ENCODE measurements at regions not wholly inside any gene's neighbourhood (a gene's known extent, or its start where the extent isn't known, plus 50 kb on each side); places are given as distances from the start of the nearest gene placed in this dataset.

- no peak overlapping the region for H3K4me3 ChIP-seq (ENCODE audit: insufficient read depth, low read depth, low read length, poor library complexity, severe bottlenecking)
- H3K27me3 ChIP-seq (replicated peaks; ENCODE audit: control insufficient read depth, insufficient read depth, low read length, poor library complexity, severe bottlenecking) = no peaks in the 10 kb centered on the region
- no peaks in the 10 kb centered on the region for H3K4me1 ChIP-seq (ENCODE audit: control insufficient read depth, insufficient read depth, low read length, poor library complexity, severe bottlenecking)
- no peak overlapping the region for H3K27ac ChIP-seq (ENCODE audit: insufficient read depth, low read length, poor library complexity, severe bottlenecking)
- H3K36me3 ChIP-seq (ENCODE audit: control insufficient read depth, insufficient read depth, low read length) = no peaks in the 10 kb centered on the region
- peaks cover 7% of the 10 kb centered on the region for H3K9me3 ChIP-seq (ENCODE audit: control insufficient read depth, low read length)
- DNase-seq = no peak
Observed at GRCh38 chr22:47465222-47465621, 702.8 kb downstream of the TBC1D22A start.

GRCh38 chr22:47463220-47463619 lies 700.8 kb downstream of the TBC1D22A start:
- no peak overlapping the region for H3K27ac ChIP-seq (ENCODE audit: insufficient read depth, low read length, poor library complexity, severe bottlenecking)
- H3K27me3 ChIP-seq (replicated peaks; ENCODE audit: control insufficient read depth, insufficient read depth, low read length, poor library complexity, severe bottlenecking) = no peaks in the 10 kb centered on the region
- H3K4me1 ChIP-seq (ENCODE audit: control insufficient read depth, insufficient read depth, low read length, poor library complexity, severe bottlenecking) = no peaks in the 10 kb centered on the region

GRCh38 chr22:47460861-47461260 lies 698.4 kb downstream of the TBC1D22A start:
- DNase-seq = no peak
- H3K4me3 ChIP-seq (ENCODE audit: insufficient read depth, low read depth, low read length, poor library complexity, severe bottlenecking) = no peak overlapping the region

More at GRCh38 chr22:47463220-47463619, 700.8 kb downstream of the TBC1D22A start:
- DNase-seq = no peak
- H3K36me3 ChIP-seq (ENCODE audit: control insufficient read depth, insufficient read depth, low read length) = no peaks in the 10 kb centered on the region
- peaks cover 7% of the 10 kb centered on the region for H3K9me3 ChIP-seq (ENCODE audit: control insufficient read depth, low read length)
- no peak overlapping the region for H3K4me3 ChIP-seq (ENCODE audit: insufficient read depth, low read depth, low read length, poor library complexity, severe bottlenecking)

GRCh38 chr22:47460176-47460575 lies 697.7 kb downstream of the TBC1D22A start:
- DNase-seq = no peak
- H3K27ac ChIP-seq (ENCODE audit: insufficient read depth, low read length, poor library complexity, severe bottlenecking) = no peak overlapping the region
- no peaks in the 10 kb centered on the region for H3K4me1 ChIP-seq (ENCODE audit: control insufficient read depth, insufficient read depth, low read length, poor library complexity, severe bottlenecking)

More at GRCh38 chr22:47460861-47461260, 698.4 kb downstream of the TBC1D22A start:
- H3K36me3 ChIP-seq (ENCODE audit: control insufficient read depth, insufficient read depth, low read length) = no peaks in the 10 kb centered on the region
- no peak overlapping the region for H3K27ac ChIP-seq (ENCODE audit: insufficient read depth, low read length, poor library complexity, severe bottlenecking)
- no peaks in the 10 kb centered on the region for H3K27me3 ChIP-seq (replicated peaks; ENCODE audit: control insufficient read depth, insufficient read depth, low read length, poor library complexity, severe bottlenecking)
- H3K4me1 ChIP-seq (ENCODE audit: control insufficient read depth, insufficient read depth, low read length, poor library complexity, severe bottlenecking) = no peaks in the 10 kb centered on the region
- no peaks in the 10 kb centered on the region for H3K9me3 ChIP-seq (ENCODE audit: control insufficient read depth, low read length)

GRCh38 chr22:47458348-47458747 lies 695.9 kb downstream of the TBC1D22A start:
- no peak for DNase-seq
- H3K27ac ChIP-seq (ENCODE audit: insufficient read depth, low read length, poor library complexity, severe bottlenecking) = no peak overlapping the region
- H3K4me3 ChIP-seq (ENCODE audit: insufficient read depth, low read depth, low read length, poor library complexity, severe bottlenecking) = no peak overlapping the region
- H3K36me3 ChIP-seq (ENCODE audit: control insufficient read depth, insufficient read depth, low read length) = no peaks in the 10 kb centered on the region
- H3K9me3 ChIP-seq (ENCODE audit: control insufficient read depth, low read length) = no peaks in the 10 kb centered on the region
- H3K27me3 ChIP-seq (replicated peaks; ENCODE audit: control insufficient read depth, insufficient read depth, low read length, poor library complexity, severe bottlenecking) = no peaks in the 10 kb centered on the region
- no peaks in the 10 kb centered on the region for H3K4me1 ChIP-seq (ENCODE audit: control insufficient read depth, insufficient read depth, low read length, poor library complexity, severe bottlenecking)

More at GRCh38 chr22:47460176-47460575, 697.7 kb downstream of the TBC1D22A start:
- Histone ChIP-seq H3K27me3 (replicated peaks; ENCODE audit: control insufficient read depth, insufficient read depth, low read length, poor library complexity, severe bottlenecking) (no peaks in the 10 kb centered on the region), H3K9me3 (ENCODE audit: control insufficient read depth, low read length) (no peaks in the 10 kb centered on the region), H3K4me3 (ENCODE audit: insufficient read depth, low read depth, low read length, poor library complexity, severe bottlenecking) (no peak overlapping the region), H3K36me3 (ENCODE audit: control insufficient read depth, insufficient read depth, low read length) (no peaks in the 10 kb centered on the region)

GRCh38 chr22:47457509-47458300 lies 695.3 kb downstream of the TBC1D22A start:
- H3K4me3 ChIP-seq (ENCODE audit: insufficient read depth, low read depth, low read length, poor library complexity, severe bottlenecking) = no peak overlapping the region
- no peaks in the 10 kb centered on the region for H3K4me1 ChIP-seq (ENCODE audit: control insufficient read depth, insufficient read depth, low read length, poor library complexity, severe bottlenecking)
- no peak overlapping the region for H3K27ac ChIP-seq (ENCODE audit: insufficient read depth, low read length, poor library complexity, severe bottlenecking)
- H3K36me3 ChIP-seq (ENCODE audit: control insufficient read depth, insufficient read depth, low read length) = no peaks in the 10 kb centered on the region
- DNase-seq = no peak
- no peaks in the 10 kb centered on the region for H3K27me3 ChIP-seq (replicated peaks; ENCODE audit: control insufficient read depth, insufficient read depth, low read length, poor library complexity, severe bottlenecking)
- H3K9me3 ChIP-seq (ENCODE audit: control insufficient read depth, low read length) = no peaks in the 10 kb centered on the region

GRCh38 chr22:47457021-47457420 lies 694.6 kb downstream of the TBC1D22A start:
- Histone ChIP-seq H3K4me1 (ENCODE audit: control insufficient read depth, insufficient read depth, low read length, poor library complexity, severe bottlenecking) (no peaks in the 10 kb centered on the region), H3K27ac (ENCODE audit: insufficient read depth, low read length, poor library complexity, severe bottlenecking) (no peak overlapping the region), H3K9me3 (ENCODE audit: control insufficient read depth, low read length) (no peaks in the 10 kb centered on the region), H3K27me3 (replicated peaks; ENCODE audit: control insufficient read depth, insufficient read depth, low read length, poor library complexity, severe bottlenecking) (no peaks in the 10 kb centered on the region), H3K4me3 (ENCODE audit: insufficient read depth, low read depth, low read length, poor library complexity, severe bottlenecking) (no peak overlapping the region), H3K36me3 (ENCODE audit: control insufficient read depth, insufficient read depth, low read length) (no peaks in the 10 kb centered on the region)
- no peak for DNase-seq

- Histone ChIP-seq H3K9me3 (ENCODE audit: control insufficient read depth, low read length) (no peaks in the 10 kb centered on the region), H3K27me3 (replicated peaks; ENCODE audit: control insufficient read depth, insufficient read depth, low read length, poor library complexity, severe bottlenecking) (no peaks in the 10 kb centered on the region), H3K4me1 (ENCODE audit: control insufficient read depth, insufficient read depth, low read length, poor library complexity, severe bottlenecking) (no peaks in the 10 kb centered on the region), H3K27ac (ENCODE audit: insufficient read depth, low read length, poor library complexity, severe bottlenecking) (no peak overlapping the region), H3K4me3 (ENCODE audit: insufficient read depth, low read depth, low read length, poor library complexity, severe bottlenecking) (no peak overlapping the region), H3K36me3 (ENCODE audit: control insufficient read depth, insufficient read depth, low read length) (no peaks in the 10 kb centered on the region)
- no peak for DNase-seq
Observed at GRCh38 chr22:47456031-47456430, 693.6 kb downstream of the TBC1D22A start.

- no peaks in the 10 kb centered on the region for H3K9me3 ChIP-seq (ENCODE audit: control insufficient read depth, low read length)
- H3K27me3 ChIP-seq (replicated peaks; ENCODE audit: control insufficient read depth, insufficient read depth, low read length, poor library complexity, severe bottlenecking) = no peaks in the 10 kb centered on the region
Observed at GRCh38 chr22:47453049-47453448, 690.6 kb downstream of the TBC1D22A start.

GRCh38 chr22:47452184-47452583 lies 689.7 kb downstream of the TBC1D22A start:
- Histone ChIP-seq H3K4me3 (ENCODE audit: insufficient read depth, low read depth, low read length, poor library complexity, severe bottlenecking) (no peak overlapping the region), H3K4me1 (ENCODE audit: control insufficient read depth, insufficient read depth, low read length, poor library complexity, severe bottlenecking) (no peaks in the 10 kb centered on the region), H3K9me3 (ENCODE audit: control insufficient read depth, low read length) (no peaks in the 10 kb centered on the region), H3K27me3 (replicated peaks; ENCODE audit: control insufficient read depth, insufficient read depth, low read length, poor library complexity, severe bottlenecking) (no peaks in the 10 kb centered on the region), H3K36me3 (ENCODE audit: control insufficient read depth, insufficient read depth, low read length) (no peaks in the 10 kb centered on the region), H3K27ac (ENCODE audit: insufficient read depth, low read length, poor library complexity, severe bottlenecking) (no peak overlapping the region)
- DNase-seq = no peak

More at GRCh38 chr22:47453049-47453448, 690.6 kb downstream of the TBC1D22A start:
- H3K27ac ChIP-seq (ENCODE audit: insufficient read depth, low read length, poor library complexity, severe bottlenecking) = no peak overlapping the region
- no peaks in the 10 kb centered on the region for H3K36me3 ChIP-seq (ENCODE audit: control insufficient read depth, insufficient read depth, low read length)
- H3K4me3 ChIP-seq (ENCODE audit: insufficient read depth, low read depth, low read length, poor library complexity, severe bottlenecking) = no peak overlapping the region
- DNase-seq = no peak
- no peaks in the 10 kb centered on the region for H3K4me1 ChIP-seq (ENCODE audit: control insufficient read depth, insufficient read depth, low read length, poor library complexity, severe bottlenecking)
